Anterior cingulate cortex (tissue), 58 donors: ENCODE measurements at regions not wholly inside any gene's neighbourhood (a gene's known extent, or its start where the extent isn't known, plus 50 kb on each side); places are given as distances from the start of the nearest gene placed in this dataset.
"Not testable (repeated sequence)": the region's sequence is repeated elsewhere in the genome, so short reads cannot be mapped to it uniquely, and the experiment has no call there.

Experiments used
- DNase-seq, 58 donors: peaks; one replicate each; lab custom pipeline; 2025; lab: John Stamatoyannopoulos, UW

DNA sequence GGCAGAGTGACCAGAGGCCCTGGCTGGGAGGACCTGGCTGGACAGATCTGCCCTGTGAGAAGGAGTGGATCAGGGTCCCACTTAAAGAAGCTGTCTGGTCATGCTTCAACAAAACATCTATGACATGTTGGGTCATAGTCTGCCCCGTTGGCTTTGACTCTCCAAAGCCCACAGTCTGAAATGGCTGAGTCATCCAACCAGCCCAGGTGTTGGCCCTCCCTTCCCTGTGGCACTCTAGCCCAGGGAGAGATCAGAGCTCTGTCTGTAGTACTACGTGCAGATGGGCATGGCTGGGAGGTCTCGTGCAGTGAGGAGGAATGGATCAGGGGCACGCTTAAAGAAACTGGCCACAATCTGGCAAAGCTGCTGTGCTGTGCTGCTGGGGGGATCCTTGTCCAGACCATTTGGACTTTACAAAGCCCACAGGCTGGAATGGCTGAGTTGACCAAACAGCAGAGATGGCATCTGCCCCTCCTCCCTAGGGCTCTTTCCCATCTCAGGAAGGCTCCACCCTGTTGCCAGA lies 206.1 kb downstream of the TUSC1 start:
- DNase-seq: no peak

- DNase-seq: no peak
These were observed 216.8 kb downstream of the TUSC1 start for GRCh38 chr9:25461416-25461815.

- DNase-seq: no peak
These were observed 224.4 kb downstream of the TUSC1 start for GRCh38 chr9:25453875-25454274.

DNA sequence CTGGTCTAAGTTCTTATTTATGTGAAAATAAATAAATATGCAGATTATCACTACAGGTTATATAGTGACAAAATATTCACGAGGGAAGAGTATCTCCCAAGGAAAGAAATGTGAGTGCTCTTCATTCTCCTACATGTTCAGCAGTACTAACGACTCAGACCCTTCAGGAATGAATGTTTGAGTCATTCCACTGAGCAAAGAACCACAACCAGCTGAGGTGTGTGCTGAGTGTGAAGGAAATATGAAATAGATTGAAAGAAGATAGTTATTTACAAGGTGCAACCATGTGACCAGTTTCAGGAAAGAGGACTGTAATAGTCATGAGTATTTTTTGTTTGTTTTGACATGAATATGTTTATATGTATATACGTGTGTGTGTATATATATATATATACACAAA lies 228.7 kb downstream of the TUSC1 start:
- DNase-seq: no peak

- not testable (repeated sequence) for DNase-seq
These were observed 232.5 kb downstream of the TUSC1 start for GRCh38 chr9:25445721-25446120.

DNA sequence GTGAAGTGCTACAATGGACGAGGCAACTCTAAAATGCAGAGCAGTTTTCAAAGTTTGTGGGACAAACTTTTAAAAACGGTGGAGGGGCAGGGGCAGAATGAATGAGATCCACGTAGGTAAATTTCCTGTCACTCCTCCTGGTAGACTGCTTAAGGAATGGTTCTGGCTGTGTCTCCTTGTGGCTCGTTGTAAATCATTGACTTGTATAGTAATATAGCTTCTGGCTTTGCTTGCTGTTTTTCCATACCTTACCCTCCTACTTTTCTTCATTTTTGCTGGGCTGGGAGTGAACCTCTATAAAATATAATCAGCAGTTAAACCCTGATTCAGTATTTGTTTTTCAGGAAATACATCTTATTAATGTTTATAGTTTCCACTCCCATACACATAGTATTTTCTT lies 235.7 kb downstream of the TUSC1 start:
- DNase-seq: no peak

- DNase-seq: no peak
These were observed 250.3 kb downstream of the TUSC1 start for GRCh38 chr9:25427898-25428297.

- no peak for DNase-seq
These were observed 251.0 kb downstream of the TUSC1 start for GRCh38 chr9:25427290-25427689.

- DNase-seq: no peak
These were observed 256.7 kb downstream of the TUSC1 start for GRCh38 chr9:25421560-25421959.

GRCh38 chr9:25418974-25419373 lies 259.3 kb downstream of the TUSC1 start:
- DNase-seq: no peak

DNA sequence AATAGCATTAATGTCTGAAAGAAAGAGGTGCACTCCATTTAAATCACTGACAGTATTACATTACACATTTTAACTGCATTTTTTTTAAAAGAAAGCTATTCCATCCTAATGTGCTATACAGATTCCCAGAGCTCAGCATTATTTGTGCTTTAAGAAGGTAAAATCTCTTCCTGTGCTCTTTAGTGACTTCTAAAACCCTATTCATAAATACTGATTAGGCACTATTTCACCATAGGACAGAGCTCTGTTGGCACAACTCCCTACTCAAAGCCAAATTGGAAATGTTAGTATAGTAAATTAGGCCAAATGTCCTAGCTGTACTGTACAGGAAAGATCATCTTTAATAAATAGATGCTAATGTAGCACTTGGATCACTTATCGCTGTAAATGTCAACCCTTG lies 262.5 kb downstream of the TUSC1 start:
- DNase-seq: no peak

DNA sequence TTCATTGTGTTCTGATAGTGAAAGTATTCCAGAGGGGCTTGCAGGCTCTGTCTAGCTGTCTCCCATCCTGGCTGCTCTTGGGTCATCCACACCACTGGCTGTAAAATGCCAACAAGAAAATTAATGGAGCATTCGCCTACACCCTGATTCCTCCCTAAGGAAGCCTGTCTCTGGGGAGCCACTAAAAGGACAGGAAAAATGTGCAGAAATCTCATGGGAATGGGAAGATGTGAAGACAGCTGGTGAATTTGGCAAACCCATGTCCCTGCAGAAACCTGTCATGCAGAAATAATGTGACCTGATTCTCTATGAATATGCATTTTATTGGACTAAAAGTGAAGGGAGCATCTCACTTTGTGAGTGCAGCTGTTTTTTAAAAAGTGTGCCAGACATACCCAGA lies 265.6 kb downstream of the TUSC1 start:
- DNase-seq: no peak

- no peak for DNase-seq
These were observed 280.5 kb downstream of the TUSC1 start for GRCh38 chr9:25397746-25398145.

GRCh38 chr9:25396828-25397227 lies 281.4 kb downstream of the TUSC1 start:
- DNase-seq: no peak

DNA sequence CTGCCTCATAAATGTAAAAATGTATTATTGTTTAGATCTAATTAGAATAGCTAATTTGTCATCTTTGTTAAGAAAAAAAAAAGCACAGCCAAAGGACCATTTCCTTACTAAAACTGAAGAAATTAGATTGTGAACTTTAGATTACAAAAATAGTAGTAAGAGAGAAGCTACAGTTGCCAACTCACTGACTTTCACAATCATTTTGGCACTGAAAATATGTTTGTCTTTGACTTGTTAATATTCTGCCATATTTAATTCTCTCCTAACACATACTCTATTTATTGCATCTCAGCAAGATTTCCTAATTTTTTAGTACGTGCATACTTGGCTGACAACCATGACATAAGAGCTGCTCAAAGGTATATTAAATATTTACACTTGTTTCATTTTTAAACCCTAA lies 297.1 kb downstream of the TUSC1 start:
- DNase-seq: no peak

DNA sequence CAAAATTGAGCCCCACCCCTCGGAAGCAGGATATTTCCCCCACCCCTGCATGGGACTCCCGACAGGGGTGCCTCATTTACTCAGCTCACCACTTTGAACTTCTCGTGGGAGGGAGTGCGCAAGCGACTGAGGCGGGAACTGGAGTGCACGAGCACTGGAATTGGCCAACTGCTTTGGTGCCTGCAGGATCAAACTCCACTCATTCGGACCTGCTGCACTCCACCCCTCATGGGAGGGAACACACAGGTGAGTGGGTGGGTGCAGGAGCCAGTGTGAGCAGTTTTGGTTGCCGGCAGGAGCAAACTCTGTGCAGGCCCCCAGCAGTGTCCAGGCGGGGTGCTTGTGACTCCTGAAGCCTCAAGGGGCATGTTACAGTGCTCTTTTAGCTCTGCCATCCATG lies 301.2 kb downstream of the TUSC1 start:
- no peak for DNase-seq

- DNase-seq: no peak
These were observed 304.0 kb downstream of the TUSC1 start for GRCh38 chr9:25374281-25374680.

DNA sequence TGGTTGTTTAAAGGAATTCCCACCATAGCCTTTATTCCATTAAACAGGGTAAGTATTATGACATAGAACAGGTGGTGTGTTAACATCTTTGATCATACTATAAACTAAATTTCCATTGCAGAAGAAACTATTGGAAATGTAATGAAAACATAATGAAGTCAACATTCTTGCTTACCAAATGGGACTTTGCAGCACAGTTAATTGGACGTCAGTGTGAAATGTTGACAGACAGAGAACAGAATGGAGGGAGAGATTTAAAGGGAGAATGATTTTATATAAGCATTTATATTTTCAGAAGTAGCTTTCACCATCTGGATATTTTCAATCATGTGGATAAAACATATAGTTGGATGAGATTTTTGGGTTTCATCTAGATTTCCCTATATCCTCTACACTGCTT lies 311.3 kb downstream of the TUSC1 start:
- no peak for DNase-seq

- DNase-seq: no peak
These were observed 324.5 kb downstream of the TUSC1 start for GRCh38 chr9:25353783-25354182.

DNA sequence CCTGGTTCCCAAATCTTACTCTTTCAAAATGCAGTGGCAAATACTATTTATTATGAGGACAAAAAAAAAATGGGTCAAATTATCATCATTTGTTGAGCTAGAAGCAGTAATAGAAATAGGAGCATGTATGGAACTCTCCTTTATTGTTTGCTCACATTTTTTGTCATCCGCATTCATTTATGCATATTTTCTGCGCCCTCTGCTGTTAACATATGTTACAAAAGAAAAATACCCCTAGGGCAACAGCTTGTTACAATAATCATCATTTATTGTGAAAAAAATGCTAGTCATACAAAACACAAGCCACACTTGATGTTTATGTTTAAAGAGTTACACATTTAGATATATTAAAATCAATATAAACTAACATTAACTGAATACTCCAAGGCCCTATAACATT lies 328.2 kb downstream of the TUSC1 start:
- DNase-seq: no peak

- DNase-seq: no peak
These were observed 356.1 kb downstream of the TUSC1 start for GRCh38 chr9:25322142-25322541.

DNA sequence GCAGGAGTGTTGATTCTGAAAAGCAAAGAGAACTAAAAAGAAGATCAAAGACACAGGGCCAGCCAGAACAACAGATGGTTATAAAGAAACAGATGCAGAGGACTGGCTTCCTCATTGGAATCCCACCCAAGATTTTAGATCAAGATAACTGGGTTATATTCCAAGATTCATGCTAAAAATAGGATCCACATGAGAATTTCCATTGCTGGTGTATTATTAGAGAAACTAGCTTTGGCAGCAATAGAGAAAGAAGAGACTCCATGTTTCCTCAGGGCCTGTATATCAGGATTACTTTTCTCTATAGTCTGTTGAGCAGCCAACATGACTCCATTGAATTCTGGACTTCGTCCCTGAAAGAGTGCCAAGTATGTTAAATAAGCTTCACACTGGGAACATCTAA lies 367.3 kb downstream of the TUSC1 start:
- no peak for DNase-seq

DNA sequence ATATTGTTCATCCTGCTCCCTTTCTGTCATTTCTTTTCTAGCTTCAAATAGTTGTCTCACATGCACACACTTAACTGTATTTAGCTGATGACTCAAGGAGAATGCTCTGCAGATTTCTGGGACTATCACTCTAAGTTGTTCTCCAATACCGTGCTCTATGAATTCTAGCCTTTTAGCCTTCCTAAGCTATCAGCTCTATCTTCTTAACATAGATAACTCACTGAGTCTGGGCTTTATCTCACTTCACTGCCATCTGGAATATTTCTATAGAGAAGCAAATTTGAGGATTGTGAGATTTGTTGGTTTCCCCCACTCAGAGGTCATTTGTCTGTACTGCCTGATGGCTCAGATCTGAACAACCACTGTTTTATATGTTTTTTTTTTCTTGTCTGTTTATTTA lies 369.7 kb downstream of the TUSC1 start:
- no peak for DNase-seq
